Loucy (cell line): ENCODE measurements at regions not wholly inside any gene's neighbourhood (a gene's known extent, or its start where the extent isn't known, plus 50 kb on each side); places are given as distances from the start of the nearest gene placed in this dataset.

Source experiments
- H2AFZ ChIP-seq: fragments of 200-600 bp; sonication (generic); 2 replicates; pipeline ENCODE4 v1.6.0; 2016; ENCODE audit warnings: antibody characterized with exemption, mild to moderate bottlenecking, low read length, moderate library complexity
- H3F3A ChIP-seq: fragments of 200-600 bp; 2 replicates; pipeline ENCODE4 v1.6.0; 2016; ENCODE audit warnings: antibody characterized with exemption, low read depth, mild to moderate bottlenecking
- H3K27me3 ChIP-seq: fragments of 200-600 bp; sonication (generic); 2 replicates; pipeline ENCODE4 v1.6.1; 2014; ENCODE audit warnings: low read length, mild to moderate bottlenecking; ENCODE audit not compliant: insufficient read depth, poor library complexity, severe bottlenecking
- H3K36me3 ChIP-seq: fragments of 200-600 bp; sonication (generic); 2 replicates; pipeline ENCODE4 v1.6.1; 2016; ENCODE audit warnings: low read length; ENCODE audit not compliant: insufficient read depth
- H3K4me1 ChIP-seq: fragments of 200-600 bp; sonication (generic); 2 replicates; pipeline ENCODE4 v1.5.1; 2014; ENCODE audit warnings: low read length, mild to moderate bottlenecking; ENCODE audit not compliant: insufficient read depth, poor library complexity, severe bottlenecking
- H3K4me2 ChIP-seq: fragments of 200-600 bp; sonication (generic); 2 replicates; pipeline ENCODE4 v1.6.0; 2014; ENCODE audit warnings: antibody characterized with exemption, low read length, low read depth, mild to moderate bottlenecking; ENCODE audit not compliant: poor library complexity, severe bottlenecking
- H3K4me3 ChIP-seq: fragments of 200-600 bp; sonication (generic); 2 replicates; pipeline ENCODE4 v1.5.1; 2014; ENCODE audit warnings: low read length, mild to moderate bottlenecking, mixed read lengths; ENCODE audit not compliant: poor library complexity, severe bottlenecking
- H3K79me2 ChIP-seq: fragments of 200-600 bp; sonication (generic); 2 replicates; pipeline ENCODE4 v1.6.1; 2014; ENCODE audit warnings: low read length; ENCODE audit not compliant: insufficient read depth
- H3K9ac ChIP-seq: fragments of 200-600 bp; sonication (generic); 2 replicates; pipeline ENCODE4 v1.6.0; 2014; ENCODE audit warnings: mild to moderate bottlenecking, low read depth, low read length, moderate library complexity; ENCODE audit not compliant: poor library complexity, severe bottlenecking
- H3K9me2 ChIP-seq: fragments of 200-600 bp; sonication (generic); replicated peaks from 2 replicates; pipeline ENCODE4 v1.6.1; 2016; ENCODE audit warnings: low read depth, low read length, mixed read lengths
- H3K9me3 ChIP-seq: fragments of 200-600 bp; sonication (generic); 2 replicates; pipeline ENCODE4 v1.6.1; 2014; ENCODE audit warnings: mild to moderate bottlenecking, antibody characterized with exemption, low read length, low read depth; ENCODE audit not compliant: insufficient read depth
- H4K20me1 ChIP-seq: fragments of 200-600 bp; sonication (generic); 2 replicates; pipeline ENCODE4 v1.6.0; 2014; ENCODE audit warnings: antibody characterized with exemption, low read length, mild to moderate bottlenecking; ENCODE audit not compliant: insufficient read depth, poor library complexity, severe bottlenecking
- CTCF ChIP-seq: fragments of 200-600 bp; sonication (generic); conservative IDR thresholded peaks from 2 replicates; pipeline ENCODE4 v1.5.1; 2014; ENCODE audit warnings: mild to moderate bottlenecking, antibody characterized with exemption, low read length
- EZH2phosphoT487 ChIP-seq: fragments of 200-600 bp; IDR thresholded peaks from 2 replicates; pipeline ENCODE4 v1.6.1; 2018; ENCODE audit warnings: antibody characterized with exemption, mild to moderate bottlenecking, moderate library complexity, borderline replicate concordance

GRCh38 chr10:65377687-65378086 is 1548.1 kb upstream of the LRRTM3 start:
- Histone ChIP-seq H3K9ac (no peak overlapping the region), H3K79me2 (no peaks in the 10 kb centered on the region), H3K36me3 (no peaks in the 10 kb centered on the region), H3K9me2 (0 out of 2 replicates have a peak, but pooled peaks cover 4% of the 10 kb centered on the region), H4K20me1 (no peaks in the 10 kb centered on the region), H3K9me3 (no peaks in the 10 kb centered on the region), H3K4me2 (no peak overlapping the region), H3K27me3 (no peaks in the 10 kb centered on the region), H3F3A (no peaks in the 10 kb centered on the region), H3K4me3 (no peak overlapping the region), H2AFZ (no peak overlapping the region), H3K4me1 (no peaks in the 10 kb centered on the region)
- no peak for TF ChIP-seq CTCF
- no peak for TF ChIP-seq EZH2phosphoT487

- Histone ChIP-seq H3K4me3 (no peak overlapping the region), H3K4me1 (no peaks in the 10 kb centered on the region), H3K79me2 (no peaks in the 10 kb centered on the region), H3K9me2 (no peaks in the 10 kb centered on the region), H3K9me3 (no peaks in the 10 kb centered on the region), H3F3A (no peaks in the 10 kb centered on the region), H3K36me3 (no peaks in the 10 kb centered on the region), H2AFZ (no peak overlapping the region), H3K4me2 (no peak overlapping the region), H4K20me1 (no peaks in the 10 kb centered on the region), H3K27me3 (no peaks in the 10 kb centered on the region), H3K9ac (no peak overlapping the region)
- TF ChIP-seq CTCF = no peak
- TF ChIP-seq EZH2phosphoT487 = no peak
Measured at GRCh38 chr10:65394502-65395297, 1531.1 kb upstream of the LRRTM3 start.

GRCh38 chr10:65395631-65396030 is 1530.2 kb upstream of the LRRTM3 start:
- H3K4me2 ChIP-seq = no peak overlapping the region
- H3K36me3 ChIP-seq = no peaks in the 10 kb centered on the region

More at GRCh38 chr10:65395631-65396030, 1530.2 kb upstream of the LRRTM3 start:
- Histone ChIP-seq H3K79me2 (no peaks in the 10 kb centered on the region), H3K4me3 (no peak overlapping the region), H3K9ac (no peak overlapping the region), H3F3A (no peaks in the 10 kb centered on the region), H4K20me1 (no peaks in the 10 kb centered on the region), H3K9me3 (no peaks in the 10 kb centered on the region), H3K9me2 (no peaks in the 10 kb centered on the region), H2AFZ (no peak overlapping the region), H3K27me3 (no peaks in the 10 kb centered on the region), H3K4me1 (no peaks in the 10 kb centered on the region)
- TF ChIP-seq CTCF = no peak
- TF ChIP-seq EZH2phosphoT487 = no peak
